ENCODE measurements at regions not wholly inside any gene's neighbourhood (a gene's known extent, or its start where the extent isn't known, plus 50 kb on each side); places are given as distances from the start of the nearest gene placed in this dataset.
"Not testable (repeated sequence)": the region's sequence is repeated elsewhere in the genome, so short reads cannot be mapped to it uniquely, and the experiment has no call there.

- Histone ChIP-seq H3K4me3 (no peak overlapping the region), H3K27ac (no peak overlapping the region)
These were observed 746.7 kb upstream of the FAM174A start for GRCh38 chr5:99788482-99788881.

- Histone ChIP-seq H3K4me3 (no peak overlapping the region), H3K27ac (no peak overlapping the region)
These were observed 760.0 kb upstream of the FAM174A start for GRCh38 chr5:99775189-99775588.

GRCh38 chr5:99773290-99773689 is 761.9 kb upstream of the FAM174A start:
- Histone ChIP-seq H3K27ac (no peak overlapping the region), H3K4me3 (no peak overlapping the region)

GRCh38 chr5:99771296-99771695 is 763.9 kb upstream of the FAM174A start:
- no peak overlapping the region for H3K4me3 ChIP-seq
- H3K27ac ChIP-seq = no peak overlapping the region

GRCh38 chr5:99765011-99765410 is 770.2 kb upstream of the FAM174A start:
- H3K27ac ChIP-seq = no peak overlapping the region

GRCh38 chr5:99763021-99763774 is 772.0 kb upstream of the FAM174A start:
- Histone ChIP-seq H3K27ac (no peak overlapping the region), H3K4me3 (no peak overlapping the region)

More at GRCh38 chr5:99765011-99765410, 770.2 kb upstream of the FAM174A start:
- no peak overlapping the region for H3K4me3 ChIP-seq

- Histone ChIP-seq H3K4me3 (no peak overlapping the region), H3K27ac (no peak overlapping the region)
These were observed 787.8 kb upstream of the FAM174A start for GRCh38 chr5:99747342-99747741.

- H3K27ac ChIP-seq = not testable (repeated sequence)
These were observed 802.0 kb upstream of the FAM174A start for GRCh38 chr5:99733146-99733545.

GRCh38 chr5:99730653-99731052 is 801.8 kb upstream of the CHD1 start:
- not testable (repeated sequence) for H3K27ac ChIP-seq, H3K4me3 ChIP-seq

More at GRCh38 chr5:99733146-99733545, 802.0 kb upstream of the FAM174A start:
- not testable (repeated sequence) for H3K4me3 ChIP-seq

GRCh38 chr5:99724732-99725290 is 796.0 kb upstream of the CHD1 start:
- no peak overlapping the region for H3K27ac ChIP-seq
- no peak overlapping the region for H3K4me3 ChIP-seq

GRCh38 chr5:99721506-99721905 is 792.7 kb upstream of the CHD1 start:
- Histone ChIP-seq H3K4me3 (no peak overlapping the region), H3K27ac (no peak overlapping the region)

GRCh38 chr5:99715921-99716320 is 787.1 kb upstream of the CHD1 start:
- Histone ChIP-seq H3K4me3 (no peak overlapping the region), H3K27ac (no peak overlapping the region)

GRCh38 chr5:99706160-99706559 is 777.4 kb upstream of the CHD1 start:
- Histone ChIP-seq H3K27ac (no peak overlapping the region), H3K4me3 (no peak overlapping the region)

GRCh38 chr5:99702565-99702964 is 773.8 kb upstream of the CHD1 start:
- Histone ChIP-seq H3K4me3 (no peak overlapping the region), H3K27ac (no peak overlapping the region)

GRCh38 chr5:99694884-99695283 is 766.1 kb upstream of the CHD1 start:
- Histone ChIP-seq H3K4me3 (no peak overlapping the region), H3K27ac (no peak overlapping the region)

GRCh38 chr5:99686538-99686937 is 757.7 kb upstream of the CHD1 start:
- Histone ChIP-seq H3K4me3 (no peak overlapping the region), H3K27ac (no peak overlapping the region)

- no peak overlapping the region for H3K27ac ChIP-seq
- H3K4me3 ChIP-seq = no peak overlapping the region
These were observed 747.2 kb upstream of the CHD1 start for GRCh38 chr5:99675974-99676373.

- no peak overlapping the region for H3K27ac ChIP-seq
- H3K4me3 ChIP-seq = no peak overlapping the region
These were observed 745.3 kb upstream of the CHD1 start for GRCh38 chr5:99674101-99674500.

GRCh38 chr5:99664972-99665371 is 736.2 kb upstream of the CHD1 start:
- Histone ChIP-seq H3K4me3 (no peak overlapping the region), H3K27ac (no peak overlapping the region)

- Histone ChIP-seq H3K4me3 (no peak overlapping the region), H3K27ac (no peak overlapping the region)
These were observed 722.5 kb upstream of the CHD1 start for GRCh38 chr5:99651298-99651697.

- H3K4me3 ChIP-seq = no peak overlapping the region
- H3K27ac ChIP-seq = no peak overlapping the region
These were observed 717.3 kb upstream of the CHD1 start for GRCh38 chr5:99646011-99646647.

All from skin epidermis (tissue), 12 donors.